ENCODE measurements at regions not wholly inside any gene's neighbourhood (a gene's known extent, or its start where the extent isn't known, plus 50 kb on each side); places are given as distances from the start of the nearest gene placed in this dataset.

DNA sequence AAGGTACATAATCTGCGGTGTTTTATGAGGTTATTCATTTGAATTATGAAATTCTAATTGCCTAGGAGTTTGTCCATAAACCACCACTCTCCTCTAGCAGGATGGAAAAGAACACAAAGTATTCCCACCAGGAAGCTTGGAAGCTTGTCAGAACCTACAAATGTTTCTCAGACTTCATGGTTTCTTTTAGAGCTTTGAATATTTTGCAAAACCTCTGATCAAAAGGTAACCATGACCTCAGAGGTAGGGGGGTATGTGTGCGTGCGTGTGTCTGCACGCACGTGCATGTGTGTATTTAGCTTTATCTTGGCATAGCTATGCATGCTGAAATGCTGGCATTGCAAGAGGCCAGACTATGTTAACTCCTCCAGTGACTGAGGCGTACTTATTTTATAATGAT lies 847.0 kb downstream of the TLE1 start:
- no peak for TF ChIP-seq ZNF584 (CRISPR knock-in tag; IDR thresholded peaks at IDR 0.05; ENCODE audit: low read depth)
- no peak for TF ChIP-seq TARDBP (IDR thresholded peaks at IDR 0.05)
- TF ChIP-seq, protein P1, sequence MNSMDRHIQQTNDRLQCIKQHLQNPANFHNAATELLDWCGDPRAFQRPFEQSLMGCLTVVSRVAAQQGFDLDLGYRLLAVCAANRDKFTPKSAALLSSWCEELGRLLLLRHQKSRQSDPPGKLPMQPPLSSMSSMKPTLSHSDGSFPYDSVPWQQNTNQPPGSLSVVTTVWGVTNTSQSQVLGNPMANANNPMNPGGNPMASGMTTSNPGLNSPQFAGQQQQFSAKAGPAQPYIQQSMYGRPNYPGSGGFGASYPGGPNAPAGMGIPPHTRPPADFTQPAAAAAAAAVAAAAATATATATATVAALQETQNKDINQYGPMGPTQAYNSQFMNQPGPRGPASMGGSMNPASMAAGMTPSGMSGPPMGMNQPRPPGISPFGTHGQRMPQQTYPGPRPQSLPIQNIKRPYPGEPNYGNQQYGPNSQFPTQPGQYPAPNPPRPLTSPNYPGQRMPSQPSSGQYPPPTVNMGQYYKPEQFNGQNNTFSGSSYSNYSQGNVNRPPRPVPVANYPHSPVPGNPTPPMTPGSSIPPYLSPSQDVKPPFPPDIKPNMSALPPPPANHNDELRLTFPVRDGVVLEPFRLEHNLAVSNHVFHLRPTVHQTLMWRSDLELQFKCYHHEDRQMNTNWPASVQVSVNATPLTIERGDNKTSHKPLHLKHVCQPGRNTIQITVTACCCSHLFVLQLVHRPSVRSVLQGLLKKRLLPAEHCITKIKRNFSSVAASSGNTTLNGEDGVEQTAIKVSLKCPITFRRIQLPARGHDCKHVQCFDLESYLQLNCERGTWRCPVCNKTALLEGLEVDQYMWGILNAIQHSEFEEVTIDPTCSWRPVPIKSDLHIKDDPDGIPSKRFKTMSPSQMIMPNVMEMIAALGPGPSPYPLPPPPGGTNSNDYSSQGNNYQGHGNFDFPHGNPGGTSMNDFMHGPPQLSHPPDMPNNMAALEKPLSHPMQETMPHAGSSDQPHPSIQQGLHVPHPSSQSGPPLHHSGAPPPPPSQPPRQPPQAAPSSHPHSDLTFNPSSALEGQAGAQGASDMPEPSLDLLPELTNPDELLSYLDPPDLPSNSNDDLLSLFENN (IDR thresholded peaks at IDR 0.05; ENCODE audit: low read depth in 2 of 2, low read length in 2 of 2), result no peak
- TF ChIP-seq POU5F1 (IDR thresholded peaks at IDR 0.05; ENCODE audit: borderline replicate concordance, low read depth, low read length, partially characterized antibody), result no peak
- ChIA-PET POLR2A (no interaction called here), CTCF (ENCODE audit: low intra/inter-chr PET ratio) (no interaction called here)
- Histone ChIP-seq H3K4me1 (replicated peaks in 1 of 2; ENCODE audit: control insufficient read depth in 2 of 2, insufficient read depth in 2 of 2, low read length in 2 of 2) (no peaks in the 10 kb centered on the region), H3K36me3 (ENCODE audit: control insufficient read depth, insufficient read depth, low read length) (no peaks in the 10 kb centered on the region), H2AFZ (ENCODE audit: low read depth, low read length) (no peak overlapping the region), H3K4me2 (ENCODE audit: insufficient read depth, low read length) (no peak overlapping the region), H3K4me3 (no peak overlapping the region), H3K79me2 (ENCODE audit: control insufficient read depth, insufficient read depth, low read length) (no peaks in the 10 kb centered on the region), H3K27me3 (ENCODE audit: control insufficient read depth in 2 of 2, insufficient read depth in 2 of 2, low read length in 2 of 2) (no peaks in the 10 kb centered on the region), H3K9ac (ENCODE audit: insufficient read depth in 1 of 2, low read depth in 2 of 2, low read length in 2 of 2) (no peak overlapping the region), H4K20me1 (replicated peaks; ENCODE audit: control insufficient read depth, insufficient read depth, low read length) (no peaks in the 10 kb centered on the region), H3K9me3 (replicated peaks; ENCODE audit: control insufficient read depth, insufficient read depth, low read depth, low read length) (no peaks in the 10 kb centered on the region), H3K27ac (ENCODE audit: extremely low read depth, low read depth, low read length) (no peak overlapping the region), H3K9me1 (ENCODE audit: control insufficient read depth, insufficient read depth, low read length) (no peaks in the 10 kb centered on the region)
- no peak for FAIRE-seq
- no TSS peak for BruUV-seq (replicated peaks)
- no peak for ATAC-seq
- in situ Hi-C loops (cut with MboI), result no loop called here
- WGBS (ENCODE audit: insufficient coverage, low coverage, missing lambda C conversion rate), result 3% methylated on average over 6 of the region's 6 CpGs
- no peak for DNase-seq (ENCODE audit: extremely low read depth in 1 of 4, low spot score in 3 of 4)
- intact Hi-C loops (cut with micrococcal nuclease), result no loop called here
